Keratinocyte (primary cell): ENCODE measurements at regions not wholly inside any gene's neighbourhood (a gene's known extent, or its start where the extent isn't known, plus 50 kb on each side); places are given as distances from the start of the nearest gene placed in this dataset.

Experiments
- EZH2 ChIP-seq: IDR thresholded peaks from one replicate; pipeline ENCODE4 v1.6.1; 2012; ENCODE audit warnings: inconsistent platforms, mild to moderate bottlenecking, low read length, moderate library complexity
- TF ChIP-seq, protein P1 (sequence below), 3 experiments: IDR thresholded peaks in 1 of 3; conservative IDR thresholded peaks in 1 of 3; optimal IDR thresholded peaks in 1 of 3; 2 replicates in 2 of 3; 3 replicates in 1 of 3; pipeline versions ENCODE3 to v1.5.1; 2011; ENCODE audit warnings: low read length in 3 of 3, mild to moderate bottlenecking in 3 of 3, moderate library complexity in 2 of 3, control low read depth in 1 of 3, inconsistent platforms in 1 of 3; ENCODE audit not compliant: insufficient read depth in 2 of 3; ENCODE audit errors: extremely low read depth in 1 of 3

DNA sequence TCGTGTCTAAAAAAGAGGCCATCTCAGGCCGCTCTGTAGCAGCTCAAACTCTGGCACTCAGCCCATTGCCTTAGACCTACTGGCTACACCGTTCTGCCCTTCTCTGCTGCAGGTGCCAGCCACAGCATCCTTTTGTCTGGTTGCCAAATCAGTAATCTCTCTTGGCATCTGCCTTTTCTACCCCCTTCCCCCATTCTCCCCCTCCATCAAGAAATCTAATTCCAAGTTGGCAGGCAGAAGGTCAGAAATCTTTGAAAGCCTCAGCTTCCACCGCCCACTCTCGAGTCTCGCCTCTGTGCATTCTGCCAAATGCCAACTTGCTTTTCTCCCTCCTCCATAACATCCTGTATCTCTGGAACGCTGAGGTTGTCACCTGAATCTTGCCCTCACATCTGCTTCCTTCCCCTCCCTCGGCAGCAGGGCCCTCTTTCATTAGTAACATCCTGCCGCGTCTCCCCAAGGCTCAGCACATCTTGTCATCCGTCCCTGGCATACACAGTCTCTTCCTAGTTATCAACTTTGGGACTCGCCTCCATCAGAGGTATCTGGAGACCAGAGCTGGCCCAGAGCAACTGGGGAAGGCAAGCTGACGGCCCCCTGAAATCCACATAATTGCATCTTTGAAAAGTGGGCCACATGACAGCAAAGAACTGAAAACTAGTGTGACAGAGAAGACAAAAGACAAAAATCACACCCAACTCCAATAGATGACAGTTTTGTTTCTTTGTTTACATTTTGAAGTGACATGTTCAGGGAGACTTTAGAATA lies 312.0 kb upstream of the CCDC54 start:
- TF ChIP-seq, protein P1, sequence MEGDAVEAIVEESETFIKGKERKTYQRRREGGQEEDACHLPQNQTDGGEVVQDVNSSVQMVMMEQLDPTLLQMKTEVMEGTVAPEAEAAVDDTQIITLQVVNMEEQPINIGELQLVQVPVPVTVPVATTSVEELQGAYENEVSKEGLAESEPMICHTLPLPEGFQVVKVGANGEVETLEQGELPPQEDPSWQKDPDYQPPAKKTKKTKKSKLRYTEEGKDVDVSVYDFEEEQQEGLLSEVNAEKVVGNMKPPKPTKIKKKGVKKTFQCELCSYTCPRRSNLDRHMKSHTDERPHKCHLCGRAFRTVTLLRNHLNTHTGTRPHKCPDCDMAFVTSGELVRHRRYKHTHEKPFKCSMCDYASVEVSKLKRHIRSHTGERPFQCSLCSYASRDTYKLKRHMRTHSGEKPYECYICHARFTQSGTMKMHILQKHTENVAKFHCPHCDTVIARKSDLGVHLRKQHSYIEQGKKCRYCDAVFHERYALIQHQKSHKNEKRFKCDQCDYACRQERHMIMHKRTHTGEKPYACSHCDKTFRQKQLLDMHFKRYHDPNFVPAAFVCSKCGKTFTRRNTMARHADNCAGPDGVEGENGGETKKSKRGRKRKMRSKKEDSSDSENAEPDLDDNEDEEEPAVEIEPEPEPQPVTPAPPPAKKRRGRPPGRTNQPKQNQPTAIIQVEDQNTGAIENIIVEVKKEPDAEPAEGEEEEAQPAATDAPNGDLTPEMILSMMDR (optimal IDR thresholded peaks at IDR 0.05 in 1 of 3, IDR thresholded peaks at IDR 0.05 in 1 of 3, conservative IDR thresholded peaks at IDR 0.05 in 1 of 3; ENCODE audit: extremely low read depth in 1 of 3, insufficient read depth in 2 of 3, low read length in 3 of 3), result no peak
- no peak for TF ChIP-seq EZH2
